BJ (cell line): ENCODE measurements at regions not wholly inside any gene's neighbourhood (a gene's known extent, or its start where the extent isn't known, plus 50 kb on each side); places are given as distances from the start of the nearest gene placed in this dataset.

Experiments
- CTCF ChIA-PET: fragments of 350-600 bp; formaldehyde crosslinking; extraction: SDS; loops from one replicate; lab custom pipeline; 2021; ENCODE audit warnings: antibody characterized with exemption, inconsistent platforms; lab: Yijun Ruan, JAX
- POLR2A ChIA-PET: fragments of 300-600 bp; sonication (Branson Sonifier 250); formaldehyde crosslinking; extraction: SDS; loops from one replicate; lab custom pipeline; 2021; ENCODE audit warnings: antibody characterized with exemption; lab: Charles Lee
- DNase-seq: peaks from one replicate; pipeline ENCODE4 v3.0.0-alpha.2; 2011; ENCODE audit warnings: low read depth
- H3K27me3 ChIP-seq: 2 replicates; pipeline ENCODE4 v1.6.0; 2011; ENCODE audit warnings: low read length; ENCODE audit not compliant: control insufficient read depth, insufficient read depth
- H3K36me3 ChIP-seq: 2 replicates; pipeline ENCODE4 v1.5.1; 2011; ENCODE audit warnings: low read length; ENCODE audit not compliant: control insufficient read depth, insufficient read depth
- H3K4me3 ChIP-seq: 2 replicates; pipeline ENCODE4 v1.5.1; 2011; ENCODE audit warnings: low read depth, mild to moderate bottlenecking, control low read depth, low read length
- CTCF ChIP-seq: IDR thresholded peaks from 2 replicates; pipeline ENCODE4 v1.5.1; 2011; ENCODE audit warnings: low read depth, mild to moderate bottlenecking, control low read depth, inconsistent platforms, low read length, moderate library complexity; ENCODE audit not compliant: insufficient read depth

GRCh38 chr13:97700306-97700848 lies 253.1 kb upstream of the IPO5 start:
- Histone ChIP-seq H3K27me3 (no peaks in the 10 kb centered on the region), H3K4me3 (no peak overlapping the region), H3K36me3 (no peaks in the 10 kb centered on the region)
- ChIA-PET CTCF (no interaction called here), POLR2A (no interaction called here)
- no peak for TF ChIP-seq CTCF
- no peak for DNase-seq

GRCh38 chr13:97702614-97703013 lies 250.9 kb upstream of the IPO5 start:
- ChIA-PET CTCF (no interaction called here), POLR2A (no interaction called here)
- TF ChIP-seq CTCF = no peak
- no peak overlapping the region for H3K4me3 ChIP-seq
- DNase-seq = no peak
- no peaks in the 10 kb centered on the region for H3K27me3 ChIP-seq
- no peaks in the 10 kb centered on the region for H3K36me3 ChIP-seq

- Histone ChIP-seq H3K4me3 (no peak overlapping the region), H3K36me3 (no peaks in the 10 kb centered on the region), H3K27me3 (no peaks in the 10 kb centered on the region)
- no peak for TF ChIP-seq CTCF
- POLR2A ChIA-PET = no interaction called here
- CTCF ChIA-PET = no interaction called here
- DNase-seq = no peak
Observed at GRCh38 chr13:97710797-97711196, 242.7 kb upstream of the IPO5 start.

- TF ChIP-seq CTCF = no peak
- H3K36me3 ChIP-seq = no peaks in the 10 kb centered on the region
- no peak overlapping the region for H3K4me3 ChIP-seq
- no peaks in the 10 kb centered on the region for H3K27me3 ChIP-seq
- CTCF ChIA-PET = no interaction called here
- POLR2A ChIA-PET = no interaction called here
- DNase-seq = no peak
Observed at GRCh38 chr13:97712770-97713169, 240.7 kb upstream of the IPO5 start.

- H3K27me3 ChIP-seq = no peaks in the 10 kb centered on the region
- TF ChIP-seq CTCF = no peak
- CTCF ChIA-PET = interaction anchor here (0.6 kb wide), 1 partner anchor 110 kb away, joined by 3 read pairs; no protein-coding TSS in a partner anchor
- no peaks in the 10 kb centered on the region for H3K36me3 ChIP-seq
- DNase-seq = no peak
- POLR2A ChIA-PET = no interaction called here
- H3K4me3 ChIP-seq = no peak overlapping the region
Observed at GRCh38 chr13:97715763-97716162, 237.7 kb upstream of the IPO5 start.
